HG02678 (cell line): ENCODE measurements at regions not wholly inside any gene's neighbourhood (a gene's known extent, or its start where the extent isn't known, plus 50 kb on each side); places are given as distances from the start of the nearest gene placed in this dataset.
"Not testable (repeated sequence)": the region's sequence is repeated elsewhere in the genome, so short reads cannot be mapped to it uniquely, and the experiment has no call there.

ENCODE experiments used
- ATAC-seq: cut with Tn5 transposase; IDR thresholded peaks from one replicate; pipeline ENCODE4 v1.9.1; 2021; ENCODE audit warnings: mild to moderate bottlenecking, moderate library complexity; ENCODE audit not compliant: unreplicated experiment

- ATAC-seq = no peak
These were observed 50.6 kb upstream of the COG2 start for GRCh38 chr1:230591678-230592077.

- no peak for ATAC-seq
These were observed 52.3 kb upstream of the COG2 start for GRCh38 chr1:230589951-230590350.

- no peak for ATAC-seq
These were observed 53.9 kb upstream of the COG2 start for GRCh38 chr1:230588323-230588746.

- no peak for ATAC-seq
These were observed 55.2 kb upstream of the COG2 start for GRCh38 chr1:230587061-230587460.

- no peak for ATAC-seq
These were observed 57.6 kb upstream of the COG2 start for GRCh38 chr1:230584660-230585059.

GRCh38 chr1:230581446-230582079 is 60.7 kb upstream of the COG2 start:
- no peak for ATAC-seq

- no peak for ATAC-seq
These were observed 63.7 kb upstream of the COG2 start for GRCh38 chr1:230578616-230579015.

GRCh38 chr1:230577537-230577936 is 64.7 kb upstream of the COG2 start:
- ATAC-seq = no peak

- no peak for ATAC-seq
These were observed 66.3 kb upstream of the COG2 start for GRCh38 chr1:230575886-230576500.

- no peak for ATAC-seq
These were observed 67.8 kb upstream of the COG2 start for GRCh38 chr1:230574502-230574901.

GRCh38 chr1:230573658-230574057 is 68.6 kb upstream of the COG2 start:
- no peak for ATAC-seq

GRCh38 chr1:230572121-230573105 is 69.9 kb upstream of the COG2 start:
- no peak for ATAC-seq

- ATAC-seq = no peak
These were observed 71.4 kb upstream of the COG2 start for GRCh38 chr1:230570724-230571360.

GRCh38 chr1:230569201-230569600 is 73.1 kb upstream of the COG2 start:
- no peak for ATAC-seq

- ATAC-seq = no peak
These were observed 73.6 kb upstream of the COG2 start for GRCh38 chr1:230568676-230569075.

- ATAC-seq = no peak
These were observed 74.3 kb upstream of the COG2 start for GRCh38 chr1:230568008-230568407.

GRCh38 chr1:230567221-230567575 is 75.1 kb upstream of the COG2 start:
- no peak for ATAC-seq

GRCh38 chr1:230566532-230567220 is 75.6 kb upstream of the COG2 start:
- not testable (repeated sequence) for ATAC-seq

- ATAC-seq = no peak
These were observed 77.1 kb upstream of the COG2 start for GRCh38 chr1:230565141-230565540.

- ATAC-seq = no peak
These were observed 78.7 kb upstream of the COG2 start for GRCh38 chr1:230563591-230563990.

- ATAC-seq = no peak
These were observed 80.7 kb upstream of the COG2 start for GRCh38 chr1:230561570-230561969.
